ENCODE measurements at regions not wholly inside any gene's neighbourhood (a gene's known extent, or its start where the extent isn't known, plus 50 kb on each side); places are given as distances from the start of the nearest gene placed in this dataset.

GRCh38 chr4:81997313-81997712 lies 376.5 kb downstream of the HNRNPD start:
- no peak overlapping the region for H3K4me3 ChIP-seq (ENCODE audit: low read depth, low read length)
- TF ChIP-seq, protein P1, sequence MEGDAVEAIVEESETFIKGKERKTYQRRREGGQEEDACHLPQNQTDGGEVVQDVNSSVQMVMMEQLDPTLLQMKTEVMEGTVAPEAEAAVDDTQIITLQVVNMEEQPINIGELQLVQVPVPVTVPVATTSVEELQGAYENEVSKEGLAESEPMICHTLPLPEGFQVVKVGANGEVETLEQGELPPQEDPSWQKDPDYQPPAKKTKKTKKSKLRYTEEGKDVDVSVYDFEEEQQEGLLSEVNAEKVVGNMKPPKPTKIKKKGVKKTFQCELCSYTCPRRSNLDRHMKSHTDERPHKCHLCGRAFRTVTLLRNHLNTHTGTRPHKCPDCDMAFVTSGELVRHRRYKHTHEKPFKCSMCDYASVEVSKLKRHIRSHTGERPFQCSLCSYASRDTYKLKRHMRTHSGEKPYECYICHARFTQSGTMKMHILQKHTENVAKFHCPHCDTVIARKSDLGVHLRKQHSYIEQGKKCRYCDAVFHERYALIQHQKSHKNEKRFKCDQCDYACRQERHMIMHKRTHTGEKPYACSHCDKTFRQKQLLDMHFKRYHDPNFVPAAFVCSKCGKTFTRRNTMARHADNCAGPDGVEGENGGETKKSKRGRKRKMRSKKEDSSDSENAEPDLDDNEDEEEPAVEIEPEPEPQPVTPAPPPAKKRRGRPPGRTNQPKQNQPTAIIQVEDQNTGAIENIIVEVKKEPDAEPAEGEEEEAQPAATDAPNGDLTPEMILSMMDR (IDR thresholded peaks at IDR 0.05; ENCODE audit: borderline replicate concordance, insufficient read depth, low read depth, low read length) = no peak

- no peak overlapping the region for H3K4me3 ChIP-seq (ENCODE audit: low read depth, low read length)
- TF ChIP-seq, protein P1 (IDR thresholded peaks at IDR 0.05; ENCODE audit: borderline replicate concordance, insufficient read depth, low read depth, low read length) = no peak
These were observed 382.9 kb downstream of the HNRNPD start for GRCh38 chr4:81990898-81991297.

DNA sequence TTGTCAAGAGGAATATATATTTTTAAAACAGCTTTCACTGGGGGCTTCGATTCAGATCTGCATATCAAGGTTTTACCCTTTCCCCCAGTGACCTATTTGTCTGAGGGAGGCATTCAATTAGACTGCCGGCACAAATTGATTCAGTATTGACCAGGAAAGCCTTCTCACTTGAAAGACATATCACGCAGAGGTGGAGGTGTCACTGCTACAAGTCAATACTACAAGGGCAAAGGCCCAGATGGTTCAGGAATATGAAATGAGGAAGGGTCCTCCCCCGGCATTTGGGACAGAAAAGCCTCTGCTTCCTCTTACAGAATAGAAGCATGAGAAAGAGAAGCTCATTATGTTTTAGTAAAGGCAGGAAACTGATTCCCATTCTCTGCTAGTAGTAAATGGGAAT lies 383.6 kb downstream of the HNRNPD start:
- TF ChIP-seq, protein P1 (IDR thresholded peaks at IDR 0.05; ENCODE audit: borderline replicate concordance, insufficient read depth, low read depth, low read length) = no peak
- no peak overlapping the region for H3K4me3 ChIP-seq (ENCODE audit: low read depth, low read length)

DNA sequence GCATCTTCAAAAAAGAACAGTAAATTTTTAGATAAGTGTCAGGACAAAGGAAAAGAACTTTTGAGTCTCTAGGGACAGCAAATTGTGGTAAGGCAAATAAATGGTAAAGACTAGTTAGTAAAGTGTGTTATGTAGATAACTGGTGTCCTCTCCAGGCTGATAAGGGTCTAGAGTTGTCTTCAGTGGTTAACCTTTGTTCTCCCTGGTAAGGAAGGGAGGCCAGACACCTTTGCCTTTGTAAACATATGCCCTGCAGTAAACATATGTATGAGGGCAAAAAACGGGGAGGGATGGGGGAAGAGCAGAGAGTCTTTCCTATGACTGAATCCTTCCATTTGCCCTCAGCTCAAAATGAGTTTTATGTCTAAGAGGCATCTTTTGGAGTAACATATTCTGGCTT lies 384.6 kb downstream of the HNRNPD start:
- TF ChIP-seq, protein P1 (IDR thresholded peaks at IDR 0.05; ENCODE audit: borderline replicate concordance, insufficient read depth, low read depth, low read length) = no peak
- no peak overlapping the region for H3K4me3 ChIP-seq (ENCODE audit: low read depth, low read length)

GRCh38 chr4:81988178-81988577 lies 385.6 kb downstream of the HNRNPD start:
- TF ChIP-seq, protein P1 (IDR thresholded peaks at IDR 0.05; ENCODE audit: borderline replicate concordance, insufficient read depth, low read depth, low read length) = no peak
- H3K4me3 ChIP-seq (ENCODE audit: low read depth, low read length) = no peak overlapping the region

- TF ChIP-seq, protein P1 (IDR thresholded peaks at IDR 0.05; ENCODE audit: borderline replicate concordance, insufficient read depth, low read depth, low read length) = no peak
- H3K4me3 ChIP-seq (ENCODE audit: low read depth, low read length) = no peak overlapping the region
These were observed 389.0 kb downstream of the HNRNPD start for GRCh38 chr4:81984746-81985145.

DNA sequence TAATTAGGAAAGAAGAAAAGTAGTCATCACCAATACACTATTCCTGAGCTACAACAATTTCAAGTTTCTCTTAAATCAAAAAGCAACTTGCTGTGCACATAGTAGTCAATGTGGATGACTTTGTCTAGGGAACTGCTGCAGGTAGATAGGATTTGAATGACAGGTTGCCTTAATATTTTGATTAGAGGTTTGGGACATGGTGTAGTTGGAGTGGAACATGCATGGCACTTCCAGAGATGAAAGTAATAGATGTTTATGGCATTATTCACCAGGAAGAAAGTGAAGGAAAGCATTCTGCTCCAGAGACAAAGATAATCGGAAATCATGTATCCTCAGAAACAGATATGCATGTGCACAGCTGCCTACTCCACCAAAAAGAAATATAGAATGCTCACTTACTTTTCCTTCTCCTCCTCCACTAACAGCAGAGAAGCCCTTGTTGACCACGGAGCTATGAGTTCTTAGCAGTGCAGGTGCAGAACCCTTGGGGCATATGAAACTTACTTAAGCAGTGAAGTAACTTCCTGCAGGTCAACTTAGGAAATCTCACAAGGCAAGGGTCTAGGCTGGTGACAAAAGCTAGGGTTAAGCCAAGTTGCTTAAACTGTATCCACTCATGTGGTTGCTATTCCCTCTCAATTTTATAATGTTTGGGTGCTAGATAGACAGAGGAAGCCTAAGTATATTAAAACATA lies 390.8 kb downstream of the HNRNPD start:
- H3K4me3 ChIP-seq (ENCODE audit: low read depth, low read length) = no peak overlapping the region
- TF ChIP-seq, protein P1 (IDR thresholded peaks at IDR 0.05; ENCODE audit: borderline replicate concordance, insufficient read depth, low read depth, low read length) = no peak
